HL-60 (cell line): ENCODE measurements at regions not wholly inside any gene's neighbourhood (a gene's known extent, or its start where the extent isn't known, plus 50 kb on each side); places are given as distances from the start of the nearest gene placed in this dataset.

Source experiments
- DNase-seq, 2 experiments: peaks; one replicate each; pipeline ENCODE4 v3.0.0-alpha.2; 2010 to 2020; ENCODE audit warnings: low read depth in 1 of 2, low spot score in 1 of 2
- H3K27ac ChIP-seq: fragments of 250-450 bp; sonication (Bioruptor Pico); replicated peaks from 2 replicates; pipeline ENCODE4 v1.5.1; 2020; ENCODE audit warnings: mild to moderate bottlenecking, moderate library complexity
- H3K27me3 ChIP-seq: fragments of 250-450 bp; sonication (Bioruptor Pico); 2 replicates; pipeline ENCODE4 v1.5.1; 2021; ENCODE audit warnings: mild to moderate bottlenecking, moderate library complexity; ENCODE audit not compliant: insufficient read depth, poor library complexity, severe bottlenecking
- H3K4me3 ChIP-seq: replicated peaks from 2 replicates; pipeline ENCODE4 v1.5.1; 2011; ENCODE audit warnings: mild to moderate bottlenecking, control low read depth, low read length; ENCODE audit not compliant: insufficient read depth
- GABPA ChIP-seq: IDR thresholded peaks from 2 replicates; pipeline ENCODE4 v1.6.1; 2012; ENCODE audit warnings: low read depth
- POLR2AphosphoS5 ChIP-seq: IDR thresholded peaks from 2 replicates; pipeline ENCODE4 v1.6.1; 2012; ENCODE audit warnings: low read depth
- SPI1 ChIP-seq: IDR thresholded peaks from 2 replicates; pipeline ENCODE4 v1.6.1; 2012; ENCODE audit warnings: low read depth, mild to moderate bottlenecking, borderline replicate concordance
- TF ChIP-seq, protein P1 (sequence below): IDR thresholded peaks from one replicate; pipeline ENCODE4 v1.5.1; 2011; ENCODE audit warnings: low read length, control low read depth, inconsistent platforms; ENCODE audit not compliant: insufficient read depth
- TF ChIP-seq, protein P2 (sequence below): IDR thresholded peaks from 2 replicates; pipeline ENCODE4 v1.6.1; 2012; ENCODE audit warnings: low read depth; ENCODE audit not compliant: insufficient replicate concordance

DNA sequence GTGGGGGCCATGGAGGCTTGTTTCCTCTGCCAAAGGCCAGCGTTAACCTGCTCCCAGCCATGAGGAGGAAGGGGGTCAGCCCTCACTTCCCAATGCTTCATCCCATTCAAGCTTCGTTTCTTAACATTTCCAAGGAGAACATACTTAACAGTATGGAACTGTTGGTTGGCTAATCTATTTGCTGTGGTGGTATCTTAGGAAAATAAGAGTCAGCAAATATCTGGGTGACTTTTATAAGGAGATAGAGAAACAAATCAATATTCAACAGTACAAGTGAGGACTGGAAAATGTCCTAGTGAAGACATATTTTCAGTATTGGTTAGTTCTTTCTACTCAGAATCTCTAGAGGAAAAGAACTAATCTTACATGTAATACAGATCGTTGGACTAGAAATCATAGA is 223.8 kb upstream of the ARRDC4 start:
- DNase-seq: no peak
- Histone ChIP-seq H3K4me3 (no peak overlapping the region), H3K27me3 (no peaks in the 10 kb centered on the region), H3K27ac (no peak overlapping the region)
- no peak for TF ChIP-seq GABPA
- TF ChIP-seq, protein P1, sequence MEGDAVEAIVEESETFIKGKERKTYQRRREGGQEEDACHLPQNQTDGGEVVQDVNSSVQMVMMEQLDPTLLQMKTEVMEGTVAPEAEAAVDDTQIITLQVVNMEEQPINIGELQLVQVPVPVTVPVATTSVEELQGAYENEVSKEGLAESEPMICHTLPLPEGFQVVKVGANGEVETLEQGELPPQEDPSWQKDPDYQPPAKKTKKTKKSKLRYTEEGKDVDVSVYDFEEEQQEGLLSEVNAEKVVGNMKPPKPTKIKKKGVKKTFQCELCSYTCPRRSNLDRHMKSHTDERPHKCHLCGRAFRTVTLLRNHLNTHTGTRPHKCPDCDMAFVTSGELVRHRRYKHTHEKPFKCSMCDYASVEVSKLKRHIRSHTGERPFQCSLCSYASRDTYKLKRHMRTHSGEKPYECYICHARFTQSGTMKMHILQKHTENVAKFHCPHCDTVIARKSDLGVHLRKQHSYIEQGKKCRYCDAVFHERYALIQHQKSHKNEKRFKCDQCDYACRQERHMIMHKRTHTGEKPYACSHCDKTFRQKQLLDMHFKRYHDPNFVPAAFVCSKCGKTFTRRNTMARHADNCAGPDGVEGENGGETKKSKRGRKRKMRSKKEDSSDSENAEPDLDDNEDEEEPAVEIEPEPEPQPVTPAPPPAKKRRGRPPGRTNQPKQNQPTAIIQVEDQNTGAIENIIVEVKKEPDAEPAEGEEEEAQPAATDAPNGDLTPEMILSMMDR: no peak
- TF ChIP-seq SPI1: no peak
- no peak for TF ChIP-seq POLR2AphosphoS5
- TF ChIP-seq, protein P2, sequence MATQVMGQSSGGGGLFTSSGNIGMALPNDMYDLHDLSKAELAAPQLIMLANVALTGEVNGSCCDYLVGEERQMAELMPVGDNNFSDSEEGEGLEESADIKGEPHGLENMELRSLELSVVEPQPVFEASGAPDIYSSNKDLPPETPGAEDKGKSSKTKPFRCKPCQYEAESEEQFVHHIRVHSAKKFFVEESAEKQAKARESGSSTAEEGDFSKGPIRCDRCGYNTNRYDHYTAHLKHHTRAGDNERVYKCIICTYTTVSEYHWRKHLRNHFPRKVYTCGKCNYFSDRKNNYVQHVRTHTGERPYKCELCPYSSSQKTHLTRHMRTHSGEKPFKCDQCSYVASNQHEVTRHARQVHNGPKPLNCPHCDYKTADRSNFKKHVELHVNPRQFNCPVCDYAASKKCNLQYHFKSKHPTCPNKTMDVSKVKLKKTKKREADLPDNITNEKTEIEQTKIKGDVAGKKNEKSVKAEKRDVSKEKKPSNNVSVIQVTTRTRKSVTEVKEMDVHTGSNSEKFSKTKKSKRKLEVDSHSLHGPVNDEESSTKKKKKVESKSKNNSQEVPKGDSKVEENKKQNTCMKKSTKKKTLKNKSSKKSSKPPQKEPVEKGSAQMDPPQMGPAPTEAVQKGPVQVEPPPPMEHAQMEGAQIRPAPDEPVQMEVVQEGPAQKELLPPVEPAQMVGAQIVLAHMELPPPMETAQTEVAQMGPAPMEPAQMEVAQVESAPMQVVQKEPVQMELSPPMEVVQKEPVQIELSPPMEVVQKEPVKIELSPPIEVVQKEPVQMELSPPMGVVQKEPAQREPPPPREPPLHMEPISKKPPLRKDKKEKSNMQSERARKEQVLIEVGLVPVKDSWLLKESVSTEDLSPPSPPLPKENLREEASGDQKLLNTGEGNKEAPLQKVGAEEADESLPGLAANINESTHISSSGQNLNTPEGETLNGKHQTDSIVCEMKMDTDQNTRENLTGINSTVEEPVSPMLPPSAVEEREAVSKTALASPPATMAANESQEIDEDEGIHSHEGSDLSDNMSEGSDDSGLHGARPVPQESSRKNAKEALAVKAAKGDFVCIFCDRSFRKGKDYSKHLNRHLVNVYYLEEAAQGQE: no peak

- H3K27ac ChIP-seq: no peak overlapping the region
- no peak for TF ChIP-seq SPI1
- TF ChIP-seq, protein P2: no peak
- no peak for TF ChIP-seq POLR2AphosphoS5
- TF ChIP-seq, protein P1: peak; percentile 64
- no peak overlapping the region for H3K4me3 ChIP-seq
- DNase-seq: peak; percentile 36 to 56
- no peaks in the 10 kb centered on the region for H3K27me3 ChIP-seq
These were observed 214.9 kb upstream of the ARRDC4 start for GRCh38 chr15:97745481-97746071.

GRCh38 chr15:97747342-97747741 is 213.2 kb upstream of the ARRDC4 start:
- Histone ChIP-seq H3K4me3 (no peak overlapping the region), H3K27ac (no peak overlapping the region), H3K27me3 (no peaks in the 10 kb centered on the region)
- TF ChIP-seq, protein P2: no peak
- no peak for TF ChIP-seq SPI1
- TF ChIP-seq POLR2AphosphoS5: no peak
- TF ChIP-seq GABPA: no peak
- TF ChIP-seq, protein P1: no peak
- DNase-seq: no peak
